Loucy (cell line): ENCODE measurements at regions not wholly inside any gene's neighbourhood (a gene's known extent, or its start where the extent isn't known, plus 50 kb on each side); places are given as distances from the start of the nearest gene placed in this dataset.

ENCODE experiments used
- H2AFZ ChIP-seq: fragments of 200-600 bp; sonication (generic); 2 replicates; pipeline ENCODE4 v1.6.0; 2016; ENCODE audit warnings: antibody characterized with exemption, mild to moderate bottlenecking, low read length, moderate library complexity
- H3F3A ChIP-seq: fragments of 200-600 bp; 2 replicates; pipeline ENCODE4 v1.6.0; 2016; ENCODE audit warnings: antibody characterized with exemption, low read depth, mild to moderate bottlenecking
- H3K27me3 ChIP-seq: fragments of 200-600 bp; sonication (generic); 2 replicates; pipeline ENCODE4 v1.6.1; 2014; ENCODE audit warnings: low read length, mild to moderate bottlenecking; ENCODE audit not compliant: insufficient read depth, poor library complexity, severe bottlenecking
- H3K36me3 ChIP-seq: fragments of 200-600 bp; sonication (generic); 2 replicates; pipeline ENCODE4 v1.6.1; 2016; ENCODE audit warnings: low read length; ENCODE audit not compliant: insufficient read depth
- H3K4me1 ChIP-seq: fragments of 200-600 bp; sonication (generic); 2 replicates; pipeline ENCODE4 v1.5.1; 2014; ENCODE audit warnings: low read length, mild to moderate bottlenecking; ENCODE audit not compliant: insufficient read depth, poor library complexity, severe bottlenecking
- H3K4me2 ChIP-seq: fragments of 200-600 bp; sonication (generic); 2 replicates; pipeline ENCODE4 v1.6.0; 2014; ENCODE audit warnings: antibody characterized with exemption, low read length, low read depth, mild to moderate bottlenecking; ENCODE audit not compliant: poor library complexity, severe bottlenecking
- H3K4me3 ChIP-seq: fragments of 200-600 bp; sonication (generic); 2 replicates; pipeline ENCODE4 v1.5.1; 2014; ENCODE audit warnings: low read length, mild to moderate bottlenecking, mixed read lengths; ENCODE audit not compliant: poor library complexity, severe bottlenecking
- H3K79me2 ChIP-seq: fragments of 200-600 bp; sonication (generic); 2 replicates; pipeline ENCODE4 v1.6.1; 2014; ENCODE audit warnings: low read length; ENCODE audit not compliant: insufficient read depth
- H3K9ac ChIP-seq: fragments of 200-600 bp; sonication (generic); 2 replicates; pipeline ENCODE4 v1.6.0; 2014; ENCODE audit warnings: mild to moderate bottlenecking, low read depth, low read length, moderate library complexity; ENCODE audit not compliant: poor library complexity, severe bottlenecking
- H3K9me2 ChIP-seq: fragments of 200-600 bp; sonication (generic); replicated peaks from 2 replicates; pipeline ENCODE4 v1.6.1; 2016; ENCODE audit warnings: low read depth, low read length, mixed read lengths
- H3K9me3 ChIP-seq: fragments of 200-600 bp; sonication (generic); 2 replicates; pipeline ENCODE4 v1.6.1; 2014; ENCODE audit warnings: mild to moderate bottlenecking, antibody characterized with exemption, low read length, low read depth; ENCODE audit not compliant: insufficient read depth
- H4K20me1 ChIP-seq: fragments of 200-600 bp; sonication (generic); 2 replicates; pipeline ENCODE4 v1.6.0; 2014; ENCODE audit warnings: antibody characterized with exemption, low read length, mild to moderate bottlenecking; ENCODE audit not compliant: insufficient read depth, poor library complexity, severe bottlenecking
- EZH2phosphoT487 ChIP-seq: fragments of 200-600 bp; IDR thresholded peaks from 2 replicates; pipeline ENCODE4 v1.6.1; 2018; ENCODE audit warnings: antibody characterized with exemption, mild to moderate bottlenecking, moderate library complexity, borderline replicate concordance
- TF ChIP-seq, protein P1 (sequence below): fragments of 200-600 bp; sonication (generic); conservative IDR thresholded peaks from 2 replicates; pipeline ENCODE4 v1.5.1; 2014; ENCODE audit warnings: mild to moderate bottlenecking, antibody characterized with exemption, low read length

DNA sequence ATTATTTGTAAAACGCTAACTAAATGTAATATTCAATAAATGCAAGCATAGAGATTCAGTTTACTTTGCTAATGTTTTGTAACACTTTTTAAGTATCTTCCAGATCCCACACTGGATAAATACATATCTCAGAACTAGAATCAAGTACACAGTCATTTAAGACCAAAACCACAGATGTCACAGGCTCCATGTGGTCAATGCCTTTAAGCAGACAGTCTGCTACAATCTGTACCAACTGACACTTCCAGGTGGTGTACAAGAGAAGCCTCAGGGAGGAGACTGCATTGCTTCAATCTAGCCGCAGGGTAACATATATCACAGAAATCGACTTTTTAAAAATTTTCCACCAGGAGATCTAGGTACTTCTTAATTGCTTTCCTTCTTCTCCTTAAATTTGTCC lies 229.6 kb upstream of the DIAPH2 start:
- H3K9me3 ChIP-seq = no peaks in the 10 kb centered on the region
- TF ChIP-seq, protein P1, sequence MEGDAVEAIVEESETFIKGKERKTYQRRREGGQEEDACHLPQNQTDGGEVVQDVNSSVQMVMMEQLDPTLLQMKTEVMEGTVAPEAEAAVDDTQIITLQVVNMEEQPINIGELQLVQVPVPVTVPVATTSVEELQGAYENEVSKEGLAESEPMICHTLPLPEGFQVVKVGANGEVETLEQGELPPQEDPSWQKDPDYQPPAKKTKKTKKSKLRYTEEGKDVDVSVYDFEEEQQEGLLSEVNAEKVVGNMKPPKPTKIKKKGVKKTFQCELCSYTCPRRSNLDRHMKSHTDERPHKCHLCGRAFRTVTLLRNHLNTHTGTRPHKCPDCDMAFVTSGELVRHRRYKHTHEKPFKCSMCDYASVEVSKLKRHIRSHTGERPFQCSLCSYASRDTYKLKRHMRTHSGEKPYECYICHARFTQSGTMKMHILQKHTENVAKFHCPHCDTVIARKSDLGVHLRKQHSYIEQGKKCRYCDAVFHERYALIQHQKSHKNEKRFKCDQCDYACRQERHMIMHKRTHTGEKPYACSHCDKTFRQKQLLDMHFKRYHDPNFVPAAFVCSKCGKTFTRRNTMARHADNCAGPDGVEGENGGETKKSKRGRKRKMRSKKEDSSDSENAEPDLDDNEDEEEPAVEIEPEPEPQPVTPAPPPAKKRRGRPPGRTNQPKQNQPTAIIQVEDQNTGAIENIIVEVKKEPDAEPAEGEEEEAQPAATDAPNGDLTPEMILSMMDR = no peak
- TF ChIP-seq EZH2phosphoT487 = no peak
- no peak overlapping the region for H3K9ac ChIP-seq
- no peak overlapping the region for H2AFZ ChIP-seq
- H3K4me3 ChIP-seq = no peak overlapping the region
- H3K4me1 ChIP-seq = no peaks in the 10 kb centered on the region
- no peaks in the 10 kb centered on the region for H3F3A ChIP-seq
- no peaks in the 10 kb centered on the region for H3K9me2 ChIP-seq
- H3K27me3 ChIP-seq = no peaks in the 10 kb centered on the region
- no peaks in the 10 kb centered on the region for H3K36me3 ChIP-seq
- H3K79me2 ChIP-seq = no peaks in the 10 kb centered on the region
- H3K4me2 ChIP-seq = no peak overlapping the region
- no peaks in the 10 kb centered on the region for H4K20me1 ChIP-seq

DNA sequence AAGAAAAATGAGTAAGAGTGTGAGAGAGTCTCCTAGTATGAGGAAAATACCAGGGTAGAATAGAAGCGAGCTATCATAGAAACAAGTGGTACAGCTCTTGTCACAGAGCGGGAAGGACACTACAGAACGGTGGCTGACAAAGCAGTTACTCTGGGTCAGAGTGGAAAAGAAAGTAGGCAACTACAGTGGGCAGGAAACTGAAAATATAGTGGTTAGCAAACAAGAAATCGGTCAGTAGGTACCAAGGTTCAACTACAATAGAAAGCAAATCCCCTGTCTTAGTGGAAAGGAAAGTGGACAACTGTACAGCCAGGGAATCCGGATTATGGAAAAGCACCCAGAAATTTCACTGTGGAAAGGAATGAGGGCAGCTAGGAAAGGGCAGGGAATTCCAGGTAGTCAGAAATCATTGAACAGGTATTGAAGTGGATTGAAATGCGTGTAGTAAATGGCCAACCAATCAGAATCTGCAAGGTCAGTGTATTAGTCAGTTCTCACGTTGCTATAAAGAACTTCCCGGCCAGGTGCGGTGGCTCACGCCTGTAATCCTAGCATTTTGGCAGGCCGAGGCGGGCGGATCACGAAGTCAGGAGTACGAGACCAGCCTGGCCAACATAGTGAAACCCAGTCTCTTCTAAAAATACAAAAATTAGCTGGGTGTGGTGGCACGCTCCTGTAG lies 219.6 kb upstream of the DIAPH2 start:
- no peaks in the 10 kb centered on the region for H3K9me2 ChIP-seq
- no peaks in the 10 kb centered on the region for H4K20me1 ChIP-seq

GRCh38 chrX:96474029-96474740 lies 210.5 kb upstream of the DIAPH2 start:
- Histone ChIP-seq H3K4me1 (peaks cover 6% of the 10 kb centered on the region), H3K9ac (no peak overlapping the region), H3K27me3 (no peaks in the 10 kb centered on the region), H3K79me2 (no peaks in the 10 kb centered on the region), H3K4me3 (no peak overlapping the region), H3K36me3 (no peaks in the 10 kb centered on the region), H3K9me3 (no peaks in the 10 kb centered on the region), H3K4me2 (no peak overlapping the region), H2AFZ (no peak overlapping the region), H4K20me1 (no peaks in the 10 kb centered on the region), H3F3A (no peaks in the 10 kb centered on the region), H3K9me2 (no peaks in the 10 kb centered on the region)
- no peak for TF ChIP-seq EZH2phosphoT487
- TF ChIP-seq, protein P1 = no peak

More for the DNA sequence above, 219.6 kb upstream of the DIAPH2 start:
- no peaks in the 10 kb centered on the region for H3K27me3 ChIP-seq
- no peaks in the 10 kb centered on the region for H3K4me1 ChIP-seq
- no peak overlapping the region for H3K9ac ChIP-seq
- no peak overlapping the region for H2AFZ ChIP-seq
- H3K79me2 ChIP-seq = no peaks in the 10 kb centered on the region
- no peaks in the 10 kb centered on the region for H3K9me3 ChIP-seq
- no peaks in the 10 kb centered on the region for H3F3A ChIP-seq
- no peak overlapping the region for H3K4me3 ChIP-seq
- H3K4me2 ChIP-seq = no peak overlapping the region
- no peaks in the 10 kb centered on the region for H3K36me3 ChIP-seq
- TF ChIP-seq EZH2phosphoT487 = no peak
- TF ChIP-seq, protein P1 = no peak
